HG02678 (cell line): ENCODE measurements at regions not wholly inside any gene's neighbourhood (a gene's known extent, or its start where the extent isn't known, plus 50 kb on each side); places are given as distances from the start of the nearest gene placed in this dataset.

Experiments
- ATAC-seq: cut with Tn5 transposase; IDR thresholded peaks from one replicate; pipeline ENCODE4 v1.9.1; 2021; ENCODE audit warnings: mild to moderate bottlenecking, moderate library complexity; ENCODE audit not compliant: unreplicated experiment

- ATAC-seq, result no peak
Measured at GRCh38 chr10:128693493-128694131, 567.4 kb upstream of the MKI67 start.

GRCh38 chr10:128694168-128694850, 568.1 kb upstream of the MKI67 start:
- no peak for ATAC-seq

GRCh38 chr10:128694851-128695725, 568.9 kb upstream of the MKI67 start:
- ATAC-seq, result no peak

- ATAC-seq, result no peak
Measured at GRCh38 chr10:128695931-128696330, 569.7 kb upstream of the MKI67 start.

- ATAC-seq, result no peak
Measured at GRCh38 chr10:128697437-128697836, 571.2 kb upstream of the MKI67 start.

GRCh38 chr10:128701381-128701780, 575.2 kb upstream of the MKI67 start:
- no peak for ATAC-seq

- no peak for ATAC-seq
Measured at GRCh38 chr10:128701837-128702236, 575.6 kb upstream of the MKI67 start.

- no peak for ATAC-seq
Measured at GRCh38 chr10:128704716-128705115, 578.5 kb upstream of the MKI67 start.

GRCh38 chr10:128708182-128708581, 582.0 kb upstream of the MKI67 start:
- ATAC-seq, result no peak

- ATAC-seq, result no peak
Measured at GRCh38 chr10:128709686-128710085, 583.5 kb upstream of the MKI67 start.

GRCh38 chr10:128710098-128710797, 584.0 kb upstream of the MKI67 start:
- no peak for ATAC-seq

- no peak for ATAC-seq
Measured at GRCh38 chr10:128710798-128711183, 584.6 kb upstream of the MKI67 start.

GRCh38 chr10:128711806-128712205, 585.6 kb upstream of the MKI67 start:
- no peak for ATAC-seq

GRCh38 chr10:128712661-128713400, 586.6 kb upstream of the MKI67 start:
- no peak for ATAC-seq

- ATAC-seq, result no peak
Measured at GRCh38 chr10:128713471-128713870, 587.2 kb upstream of the MKI67 start.

GRCh38 chr10:128713874-128714570, 587.8 kb upstream of the MKI67 start:
- no peak for ATAC-seq

- ATAC-seq, result no peak
Measured at GRCh38 chr10:128714644-128715415, 588.6 kb upstream of the MKI67 start.

GRCh38 chr10:128716181-128716580, 590.0 kb upstream of the MKI67 start:
- no peak for ATAC-seq

GRCh38 chr10:128721963-128722445, 595.8 kb upstream of the MKI67 start:
- ATAC-seq, result no peak
